Right ventricle myocardium inferior (tissue), 1 donor: ENCODE measurements at regions not wholly inside any gene's neighbourhood (a gene's known extent, or its start where the extent isn't known, plus 50 kb on each side); places are given as distances from the start of the nearest gene placed in this dataset.
"Not testable (repeated sequence)": the region's sequence is repeated elsewhere in the genome, so short reads cannot be mapped to it uniquely, and the experiment has no call there.

ENCODE experiments used
- ATAC-seq: fragments of 200-7000 bp; cut with Tn5 transposase; one replicate; pipeline ENCODE4 v1.9.1; 2020; ENCODE audit warnings: mild to moderate bottlenecking, moderate library complexity
- DNase-seq: peaks from one replicate; pipeline ENCODE4 v3.0.0; 2021; ENCODE audit errors: missing footprints
- intact Hi-C: fragments of 100-400 bp; cut with DNase I; formaldehyde crosslinking; loops from one replicate; pipeline ENCODE4 v1.11.0; 2022
- donor health status: DM: no; HTN: yes; CAD: no; lungs with severe emphysema.

DNA sequence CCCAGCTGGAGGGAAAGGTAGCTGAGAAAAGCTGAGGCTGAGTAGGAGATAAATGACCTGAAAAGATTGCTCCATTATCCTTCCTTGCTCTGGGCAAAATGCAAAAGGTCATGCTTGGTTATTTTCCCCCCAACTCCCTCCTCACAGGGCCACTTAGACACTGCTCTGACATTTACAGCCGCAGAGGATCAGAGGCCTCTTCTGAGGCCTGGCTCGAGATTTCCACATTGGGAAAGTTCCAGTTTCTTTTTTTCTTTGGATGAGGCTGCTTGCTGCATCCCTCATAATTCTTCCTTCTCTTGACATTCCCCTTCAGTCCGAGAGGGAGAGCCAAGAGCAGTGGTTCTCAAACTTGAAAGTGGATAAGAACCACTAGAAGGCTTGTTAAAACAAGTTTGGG lies 60.1 kb upstream of the HSPA9 start:
- intact Hi-C loops = no loop called here
- ATAC-seq (peak; percentile 61), DNase-seq (no peak)

DNA sequence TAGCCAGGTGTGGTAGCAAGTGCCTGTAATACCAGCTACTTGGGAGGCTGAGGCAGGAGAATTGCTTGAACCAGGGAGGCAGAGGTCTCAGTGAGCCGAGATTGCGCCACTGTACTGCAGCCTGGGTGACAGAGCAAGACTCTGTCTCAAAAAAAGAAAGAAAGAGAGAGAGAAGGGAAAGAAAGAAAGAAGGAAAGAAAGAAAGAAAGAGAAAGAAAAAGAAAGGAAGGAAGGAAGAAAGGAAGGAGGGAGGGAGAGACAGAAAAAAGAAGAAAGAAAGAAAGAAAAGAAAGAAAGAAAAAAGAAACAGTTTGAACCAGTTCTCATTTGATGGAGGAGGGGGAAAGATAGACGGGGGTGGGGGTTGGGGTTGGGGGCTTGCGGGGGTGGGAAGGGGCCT lies 59.6 kb upstream of the HSPA9 start:
- DNase-seq, intact Hi-C loops: not testable (repeated sequence)

DNA sequence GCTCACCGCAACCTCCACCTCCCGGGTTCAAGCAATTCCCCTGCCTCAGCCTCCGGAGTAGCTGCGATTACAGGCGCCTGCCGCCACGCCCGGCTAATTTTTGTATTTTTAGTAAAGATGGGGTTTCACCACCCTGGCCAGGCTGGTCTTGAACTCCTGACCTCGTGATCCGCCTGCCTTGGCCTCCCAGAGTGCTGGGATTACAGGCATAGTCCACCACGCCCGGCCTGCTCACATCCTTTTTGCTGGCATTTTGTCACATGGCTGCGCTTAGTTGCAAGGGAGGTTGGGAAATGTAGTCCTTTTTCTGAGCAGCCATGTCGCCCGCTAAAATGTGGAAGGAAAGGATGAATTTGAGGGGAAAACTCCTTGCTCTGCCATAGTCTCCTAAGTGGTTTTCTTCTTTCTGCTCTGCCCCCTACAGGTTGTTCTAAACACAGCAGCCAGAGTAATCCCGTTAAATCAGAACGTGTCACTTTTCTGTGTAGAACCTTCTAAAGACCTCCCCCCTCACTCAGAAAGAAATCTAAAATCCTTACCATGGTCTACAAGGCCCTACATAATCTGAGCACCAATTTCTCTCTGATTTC lies 57.8 kb upstream of the HSPA9 start:
- intact Hi-C loops = no loop called here
- DNase-seq (no peak), ATAC-seq (peak; percentile 68)

More for the DNA sequence above, 59.6 kb upstream of the HSPA9 start:
- not testable (repeated sequence) for ATAC-seq

DNA sequence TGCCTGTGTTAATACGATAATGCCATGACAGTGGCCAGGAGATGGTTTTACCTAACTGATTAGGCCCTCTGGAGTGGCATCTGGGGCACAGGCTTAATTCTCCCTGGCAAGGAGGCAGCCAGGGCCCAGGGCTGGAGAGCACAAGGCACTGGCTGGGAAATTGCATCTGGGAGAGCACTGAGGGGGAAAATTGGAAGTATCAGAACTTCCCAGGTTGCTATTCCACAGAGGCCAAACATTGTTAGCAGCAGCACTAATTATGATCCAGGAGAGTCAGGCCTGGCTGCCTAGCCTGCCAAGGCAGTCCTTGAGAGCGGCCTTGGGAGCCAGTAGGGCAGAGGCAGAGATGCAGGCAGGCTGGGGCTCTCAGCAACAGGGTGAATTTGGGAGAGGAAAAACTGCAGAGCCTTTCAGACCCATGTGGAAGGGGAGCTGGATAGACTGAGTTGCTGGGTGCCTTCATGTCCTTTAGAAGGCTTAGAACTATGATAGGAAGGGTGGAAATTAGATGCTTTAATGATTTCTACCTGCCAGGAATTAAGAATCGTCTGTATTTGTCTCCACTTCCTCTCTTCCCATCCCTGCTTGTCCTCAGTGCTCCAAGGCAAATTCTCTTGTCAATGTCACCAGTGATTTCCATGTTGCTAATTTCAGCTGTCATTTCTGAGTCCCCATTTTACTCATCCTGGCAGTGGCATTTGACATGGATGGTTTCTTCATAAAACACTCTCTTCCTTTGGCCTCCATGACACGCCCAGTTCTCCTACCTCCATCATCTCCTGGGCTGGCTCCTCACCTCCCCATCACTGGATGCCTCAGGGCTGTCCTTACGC lies 56.1 kb upstream of the HSPA9 start:
- ATAC-seq (no peak), DNase-seq (no peak)
- intact Hi-C loops = no loop called here

DNA sequence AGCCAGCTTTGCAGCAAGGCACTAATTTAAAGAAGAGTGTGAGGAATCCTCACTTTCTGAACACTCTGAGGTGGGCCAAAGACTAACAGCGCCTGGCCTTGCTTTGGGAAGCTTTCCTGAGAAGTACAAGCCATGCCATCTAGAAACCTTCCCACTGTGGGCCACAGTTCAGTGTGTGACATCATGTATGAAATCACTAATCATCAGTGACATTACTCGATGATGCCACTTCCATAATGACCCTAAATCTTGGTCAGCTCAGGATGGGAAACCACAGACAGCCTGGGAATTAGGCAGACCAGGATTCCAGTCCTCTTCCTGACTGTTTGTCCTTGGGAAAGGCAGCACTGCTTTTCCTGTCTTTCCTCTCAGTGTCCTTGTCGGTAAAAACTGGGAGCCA lies 54.2 kb upstream of the HSPA9 start:
- no peak for DNase-seq
- ATAC-seq = no peak
- intact Hi-C loops = no loop called here

DNA sequence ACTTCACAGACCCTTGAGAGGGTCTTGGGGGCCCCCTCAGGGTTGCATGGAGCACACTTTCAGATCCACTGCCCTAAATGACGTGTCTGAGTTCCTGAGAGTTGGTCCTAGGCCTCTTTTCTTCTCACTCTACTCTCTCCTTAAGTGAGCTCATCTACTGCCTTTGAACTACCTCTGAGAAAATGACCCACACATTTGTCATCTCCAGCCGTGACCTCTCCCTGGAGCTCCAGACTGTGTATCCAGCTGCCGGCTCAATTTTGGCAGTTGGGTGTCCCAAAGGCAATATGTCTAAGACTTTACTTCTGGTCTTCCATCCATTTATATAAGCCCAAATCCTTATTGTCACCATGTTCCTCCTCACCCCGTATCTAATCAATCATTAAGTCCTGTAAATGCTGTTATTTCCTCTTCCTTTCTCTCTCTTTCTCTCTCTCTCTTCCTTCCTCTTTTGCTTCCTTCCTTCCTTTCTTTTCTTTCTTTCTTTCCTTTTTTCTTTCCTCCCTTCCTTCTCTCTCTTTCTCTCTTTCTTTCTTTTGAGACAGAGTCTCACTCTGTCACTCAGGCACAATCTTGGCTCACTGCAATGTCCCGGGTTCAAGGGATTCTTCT lies 51.2 kb upstream of the HSPA9 start:
- ATAC-seq = no peak
- intact Hi-C loops = no loop called here

DNA sequence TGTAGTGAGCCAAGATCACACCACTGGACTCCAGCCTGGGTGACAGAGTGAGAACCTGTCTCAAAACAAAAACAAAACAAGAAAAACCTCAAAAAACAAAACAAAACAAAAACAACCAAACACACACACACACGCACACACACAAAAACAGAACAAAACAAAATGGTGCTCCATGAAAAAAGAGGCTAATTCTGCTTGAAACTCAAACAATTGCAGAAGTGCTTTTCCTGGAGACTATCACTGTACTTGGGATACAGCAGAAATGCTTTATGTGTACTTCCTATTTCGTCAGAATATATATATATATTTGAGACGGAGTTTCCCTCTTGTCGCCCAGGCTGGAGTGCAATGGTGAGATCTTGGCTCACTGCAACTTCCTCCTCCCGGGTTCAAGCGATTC lies 49.9 kb upstream of the HSPA9 start:
- DNase-seq (no peak), ATAC-seq (no peak)
- intact Hi-C loops = no loop called here

More for the DNA sequence above, 51.2 kb upstream of the HSPA9 start:
- no peak for DNase-seq
